ENCODE measurements at regions not wholly inside any gene's neighbourhood (a gene's known extent, or its start where the extent isn't known, plus 50 kb on each side); places are given as distances from the start of the nearest gene placed in this dataset.

GRCh38 chr5:115375893-115376292, 79.4 kb upstream of the CCDC112 start:
- TF ChIP-seq TAF1 (CRISPR knock-in tag; IDR thresholded peaks at IDR 0.05) (no peak), ZNF549 (CRISPR knock-in tag; IDR thresholded peaks at IDR 0.05) (no peak), POLR2AphosphoS5 (IDR thresholded peaks at IDR 0.05; ENCODE audit: low read depth, low read length) (no peak)
- TF ChIP-seq, protein P1, sequence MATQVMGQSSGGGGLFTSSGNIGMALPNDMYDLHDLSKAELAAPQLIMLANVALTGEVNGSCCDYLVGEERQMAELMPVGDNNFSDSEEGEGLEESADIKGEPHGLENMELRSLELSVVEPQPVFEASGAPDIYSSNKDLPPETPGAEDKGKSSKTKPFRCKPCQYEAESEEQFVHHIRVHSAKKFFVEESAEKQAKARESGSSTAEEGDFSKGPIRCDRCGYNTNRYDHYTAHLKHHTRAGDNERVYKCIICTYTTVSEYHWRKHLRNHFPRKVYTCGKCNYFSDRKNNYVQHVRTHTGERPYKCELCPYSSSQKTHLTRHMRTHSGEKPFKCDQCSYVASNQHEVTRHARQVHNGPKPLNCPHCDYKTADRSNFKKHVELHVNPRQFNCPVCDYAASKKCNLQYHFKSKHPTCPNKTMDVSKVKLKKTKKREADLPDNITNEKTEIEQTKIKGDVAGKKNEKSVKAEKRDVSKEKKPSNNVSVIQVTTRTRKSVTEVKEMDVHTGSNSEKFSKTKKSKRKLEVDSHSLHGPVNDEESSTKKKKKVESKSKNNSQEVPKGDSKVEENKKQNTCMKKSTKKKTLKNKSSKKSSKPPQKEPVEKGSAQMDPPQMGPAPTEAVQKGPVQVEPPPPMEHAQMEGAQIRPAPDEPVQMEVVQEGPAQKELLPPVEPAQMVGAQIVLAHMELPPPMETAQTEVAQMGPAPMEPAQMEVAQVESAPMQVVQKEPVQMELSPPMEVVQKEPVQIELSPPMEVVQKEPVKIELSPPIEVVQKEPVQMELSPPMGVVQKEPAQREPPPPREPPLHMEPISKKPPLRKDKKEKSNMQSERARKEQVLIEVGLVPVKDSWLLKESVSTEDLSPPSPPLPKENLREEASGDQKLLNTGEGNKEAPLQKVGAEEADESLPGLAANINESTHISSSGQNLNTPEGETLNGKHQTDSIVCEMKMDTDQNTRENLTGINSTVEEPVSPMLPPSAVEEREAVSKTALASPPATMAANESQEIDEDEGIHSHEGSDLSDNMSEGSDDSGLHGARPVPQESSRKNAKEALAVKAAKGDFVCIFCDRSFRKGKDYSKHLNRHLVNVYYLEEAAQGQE (IDR thresholded peaks at IDR 0.05; ENCODE audit: borderline replicate concordance in 1 of 2, low read depth in 1 of 2, low read length in 2 of 2): no peak
